KMS-11 (cell line): ENCODE measurements at regions not wholly inside any gene's neighbourhood (a gene's known extent, or its start where the extent isn't known, plus 50 kb on each side); places are given as distances from the start of the nearest gene placed in this dataset.

ENCODE experiments used
- H2AFZ ChIP-seq: fragments of 200-600 bp; sonication (generic); 2 replicates; pipeline ENCODE4 v1.6.1; 2016; ENCODE audit warnings: antibody characterized with exemption, mixed run types, low read depth
- H3K27ac ChIP-seq: fragments of 200-600 bp; sonication (generic); 2 replicates; pipeline ENCODE4 v1.6.1; 2016; ENCODE audit warnings: mild to moderate bottlenecking, mixed run types
- H3K27me3 ChIP-seq: fragments of 200-600 bp; sonication (generic); 2 replicates; pipeline ENCODE4 v1.6.1; 2017; ENCODE audit warnings: mild to moderate bottlenecking, low read depth, mixed run types, moderate library complexity; ENCODE audit not compliant: insufficient read depth
- H3K36me3 ChIP-seq: fragments of 200-600 bp; sonication (generic); 2 replicates; pipeline ENCODE4 v1.6.1; 2017; ENCODE audit warnings: mild to moderate bottlenecking, mixed run types; ENCODE audit not compliant: insufficient read depth
- H3K4me1 ChIP-seq: fragments of 200-600 bp; sonication (generic); 2 replicates; pipeline ENCODE4 v1.6.1; 2016; ENCODE audit warnings: mild to moderate bottlenecking, low read depth, mixed run types; ENCODE audit not compliant: poor library complexity, severe bottlenecking
- H3K4me2 ChIP-seq: fragments of 200-600 bp; sonication (generic); 2 replicates; pipeline ENCODE4 v1.7.0; 2016; ENCODE audit warnings: mild to moderate bottlenecking, mixed run types
- H3K4me3 ChIP-seq: fragments of 200-600 bp; sonication (generic); IDR thresholded peaks from 2 replicates; pipeline ENCODE4 v1.6.1; 2017; ENCODE audit warnings: low read depth, low read length, mixed read lengths; ENCODE audit not compliant: insufficient read depth
- H3K79me2 ChIP-seq: fragments of 200-600 bp; sonication (generic); 2 replicates; pipeline ENCODE4 v1.6.1; 2016; ENCODE audit warnings: low read depth, mixed run types; ENCODE audit not compliant: insufficient read depth
- H3K9ac ChIP-seq: fragments of 200-600 bp; sonication (generic); 2 replicates; pipeline ENCODE4 v1.6.1; 2016; ENCODE audit warnings: mild to moderate bottlenecking, mixed run types
- H4K20me1 ChIP-seq: fragments of 200-600 bp; sonication (generic); 2 replicates; pipeline ENCODE4 v1.6.1; 2016; ENCODE audit warnings: mild to moderate bottlenecking, mixed run types; ENCODE audit not compliant: insufficient read depth
- CTCF ChIP-seq: fragments of 200-600 bp; sonication (generic); conservative IDR thresholded peaks from 2 replicates; pipeline ENCODE4 v1.6.1; 2017; ENCODE audit warnings: low read depth, mild to moderate bottlenecking, antibody characterized with exemption, low read length, moderate library complexity, mixed read lengths

- H3K36me3 ChIP-seq = no peaks in the 10 kb centered on the region
Measured at GRCh38 chr2:78201064-78201575, 678.9 kb upstream of the LRRTM4 start.

DNA sequence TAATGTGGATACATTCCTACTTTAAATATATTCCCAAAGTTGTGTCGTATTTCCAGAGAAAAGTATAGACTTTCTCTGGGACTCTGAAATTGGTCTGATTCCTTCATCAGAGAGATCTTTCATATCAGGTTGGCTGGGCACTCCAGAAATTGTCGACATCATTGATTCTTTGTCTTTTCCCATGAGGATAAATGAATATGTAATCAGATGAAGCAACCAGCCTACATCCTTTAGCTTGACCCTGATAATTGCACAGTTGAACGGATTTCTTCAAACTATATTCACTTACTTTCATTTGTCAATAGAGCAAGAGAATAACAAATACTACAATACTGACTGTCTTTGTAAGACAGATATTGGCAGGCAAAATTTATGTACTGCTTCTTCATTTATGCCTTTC is 680.2 kb upstream of the LRRTM4 start:
- no peaks in the 10 kb centered on the region for H3K4me1 ChIP-seq
- no peaks in the 10 kb centered on the region for H3K27me3 ChIP-seq
- no peak overlapping the region for H3K9ac ChIP-seq
- no peak overlapping the region for H3K4me2 ChIP-seq
- no peak overlapping the region for H3K4me3 ChIP-seq
- H3K79me2 ChIP-seq = no peaks in the 10 kb centered on the region
- H2AFZ ChIP-seq = no peak overlapping the region
- H3K36me3 ChIP-seq = no peaks in the 10 kb centered on the region
- no peaks in the 10 kb centered on the region for H4K20me1 ChIP-seq
- TF ChIP-seq CTCF = no peak
- no peak overlapping the region for H3K27ac ChIP-seq

More at GRCh38 chr2:78201064-78201575, 678.9 kb upstream of the LRRTM4 start:
- no peak overlapping the region for H3K9ac ChIP-seq
- H4K20me1 ChIP-seq = no peaks in the 10 kb centered on the region
- no peak overlapping the region for H3K4me2 ChIP-seq
- no peak overlapping the region for H3K27ac ChIP-seq
- H2AFZ ChIP-seq = no peak overlapping the region
- TF ChIP-seq CTCF = no peak
- H3K4me1 ChIP-seq = no peaks in the 10 kb centered on the region
- no peak overlapping the region for H3K4me3 ChIP-seq
- H3K27me3 ChIP-seq = no peaks in the 10 kb centered on the region
- no peaks in the 10 kb centered on the region for H3K79me2 ChIP-seq

DNA sequence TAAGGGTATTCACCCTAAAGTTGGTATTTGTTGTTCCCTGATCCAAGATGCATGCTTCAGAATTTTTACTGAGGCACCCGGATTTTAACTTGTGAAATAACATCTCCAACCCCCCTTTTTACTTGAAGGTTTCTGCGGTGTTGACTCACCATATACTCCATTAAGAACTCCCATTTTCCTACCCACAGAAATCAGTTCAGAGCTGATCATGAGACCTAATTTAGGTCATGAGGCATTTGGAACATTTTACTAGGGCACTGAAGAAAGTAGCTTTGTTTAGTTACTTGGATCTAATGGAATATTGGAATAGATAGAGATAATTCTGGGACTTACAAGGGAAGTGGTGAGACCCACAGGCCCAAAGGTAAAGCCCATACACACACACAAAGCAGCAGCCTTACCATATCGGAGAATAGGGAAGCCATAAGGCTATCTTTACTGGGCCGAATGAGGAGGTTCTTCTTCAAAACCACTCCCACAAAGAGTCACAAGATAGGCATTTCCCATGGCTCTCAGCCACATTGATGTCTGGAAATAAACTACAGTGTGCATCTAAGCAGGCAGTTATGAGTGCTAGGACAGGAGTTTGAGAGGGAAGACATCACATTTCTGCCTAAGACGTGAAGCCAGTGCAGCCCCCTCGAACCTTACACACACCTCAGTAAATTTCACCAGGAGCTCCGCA is 681.0 kb upstream of the LRRTM4 start:
- TF ChIP-seq CTCF = no peak
- Histone ChIP-seq H3K27ac (no peak overlapping the region), H3K79me2 (no peaks in the 10 kb centered on the region), H3K4me1 (no peaks in the 10 kb centered on the region), H4K20me1 (no peaks in the 10 kb centered on the region), H3K27me3 (no peaks in the 10 kb centered on the region), H3K4me3 (no peak overlapping the region), H3K36me3 (no peaks in the 10 kb centered on the region), H3K9ac (no peak overlapping the region), H2AFZ (no peak overlapping the region), H3K4me2 (no peak overlapping the region)

GRCh38 chr2:78218066-78218465 is 695.9 kb upstream of the LRRTM4 start:
- H3K9ac ChIP-seq = no peak overlapping the region
- no peak overlapping the region for H3K27ac ChIP-seq
- H4K20me1 ChIP-seq = no peaks in the 10 kb centered on the region
- TF ChIP-seq CTCF = no peak
- H3K27me3 ChIP-seq = no peaks in the 10 kb centered on the region
- H2AFZ ChIP-seq = no peak overlapping the region
- H3K4me2 ChIP-seq = no peak overlapping the region
- no peaks in the 10 kb centered on the region for H3K79me2 ChIP-seq
- no peaks in the 10 kb centered on the region for H3K4me1 ChIP-seq
- no peaks in the 10 kb centered on the region for H3K36me3 ChIP-seq
- H3K4me3 ChIP-seq = no peak overlapping the region
